AG10803 (cell line): ENCODE measurements at regions not wholly inside any gene's neighbourhood (a gene's known extent, or its start where the extent isn't known, plus 50 kb on each side); places are given as distances from the start of the nearest gene placed in this dataset.
A peak's percentile ranks its signal among the peaks of the same experiment; 100 is the strongest.

Experiments
- DNase-seq: peaks from one replicate; pipeline ENCODE4 v3.0.0; 2010; ENCODE audit warnings: low read depth
- H3K4me3 ChIP-seq: 2 replicates; pipeline ENCODE4 v1.5.1; 2011; ENCODE audit warnings: mild to moderate bottlenecking, low read length, control low read depth
- TF ChIP-seq, protein P1 (sequence below): conservative IDR thresholded peaks from 2 replicates; pipeline ENCODE4 v1.5.1; 2011; ENCODE audit warnings: mild to moderate bottlenecking, low read length, control low read depth, inconsistent platforms

DNA sequence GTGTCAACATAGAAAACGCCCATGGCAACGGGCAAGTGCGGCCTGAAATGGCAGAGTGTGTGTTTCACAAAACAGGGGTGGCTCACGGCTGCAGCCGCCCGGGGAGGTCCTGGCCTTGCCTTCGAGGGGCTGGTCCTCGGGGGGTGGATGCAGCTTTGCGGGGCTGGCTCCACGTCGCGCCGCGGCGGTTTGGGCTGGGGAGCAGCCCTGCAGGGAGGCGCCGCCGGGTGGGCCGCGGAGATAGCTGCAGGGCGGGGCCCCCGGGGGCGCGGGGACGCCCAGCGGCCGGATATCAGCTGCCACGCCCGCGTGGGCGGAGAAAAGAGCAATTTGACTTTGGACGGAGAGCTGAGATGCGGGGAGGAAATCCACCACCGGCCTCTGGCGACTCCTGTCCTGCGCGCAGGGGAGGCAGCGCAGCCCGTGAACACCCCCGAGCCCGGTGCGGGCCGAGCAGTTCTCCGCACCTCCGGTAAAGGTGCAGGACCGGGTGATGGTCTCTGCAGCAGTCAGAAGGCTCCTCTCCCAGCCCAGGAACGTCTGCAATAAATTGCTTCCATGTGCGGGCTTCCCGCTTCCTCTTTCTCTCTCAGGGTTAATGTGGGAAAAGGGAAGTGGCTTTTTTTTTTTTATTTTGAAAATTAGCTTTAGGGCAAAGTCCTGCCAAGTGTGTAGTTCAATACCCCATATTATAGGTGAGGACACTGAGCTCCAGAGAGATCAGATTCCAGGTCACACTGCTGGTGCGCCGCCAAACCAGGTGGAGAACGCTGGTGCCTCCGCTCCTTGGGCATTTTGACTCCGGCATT lies 110.5 kb downstream of the ARF6 start:
- peak overlapping the region; percentile 55 for H3K4me3 ChIP-seq
- peak; percentile 69 for DNase-seq
- TF ChIP-seq, protein P1, sequence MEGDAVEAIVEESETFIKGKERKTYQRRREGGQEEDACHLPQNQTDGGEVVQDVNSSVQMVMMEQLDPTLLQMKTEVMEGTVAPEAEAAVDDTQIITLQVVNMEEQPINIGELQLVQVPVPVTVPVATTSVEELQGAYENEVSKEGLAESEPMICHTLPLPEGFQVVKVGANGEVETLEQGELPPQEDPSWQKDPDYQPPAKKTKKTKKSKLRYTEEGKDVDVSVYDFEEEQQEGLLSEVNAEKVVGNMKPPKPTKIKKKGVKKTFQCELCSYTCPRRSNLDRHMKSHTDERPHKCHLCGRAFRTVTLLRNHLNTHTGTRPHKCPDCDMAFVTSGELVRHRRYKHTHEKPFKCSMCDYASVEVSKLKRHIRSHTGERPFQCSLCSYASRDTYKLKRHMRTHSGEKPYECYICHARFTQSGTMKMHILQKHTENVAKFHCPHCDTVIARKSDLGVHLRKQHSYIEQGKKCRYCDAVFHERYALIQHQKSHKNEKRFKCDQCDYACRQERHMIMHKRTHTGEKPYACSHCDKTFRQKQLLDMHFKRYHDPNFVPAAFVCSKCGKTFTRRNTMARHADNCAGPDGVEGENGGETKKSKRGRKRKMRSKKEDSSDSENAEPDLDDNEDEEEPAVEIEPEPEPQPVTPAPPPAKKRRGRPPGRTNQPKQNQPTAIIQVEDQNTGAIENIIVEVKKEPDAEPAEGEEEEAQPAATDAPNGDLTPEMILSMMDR: peak; percentile 11; the same call in 1 of the 2 replicates

GRCh38 chr14:50006141-50006540 lies 110.2 kb downstream of the VCPKMT start:
- TF ChIP-seq, protein P1: no peak
- DNase-seq: peak; percentile 61
- H3K4me3 ChIP-seq: no peak overlapping the region

GRCh38 chr14:50007123-50007903 lies 109.1 kb downstream of the VCPKMT start:
- no peak overlapping the region for H3K4me3 ChIP-seq
- no peak for DNase-seq
- TF ChIP-seq, protein P1: no peak

GRCh38 chr14:50008562-50008961 lies 107.8 kb downstream of the VCPKMT start:
- TF ChIP-seq, protein P1: no peak
- H3K4me3 ChIP-seq: no peak overlapping the region
- no peak for DNase-seq

GRCh38 chr14:50008974-50009373 lies 107.4 kb downstream of the VCPKMT start:
- no peak for DNase-seq
- no peak overlapping the region for H3K4me3 ChIP-seq
- TF ChIP-seq, protein P1: no peak

- TF ChIP-seq, protein P1: no peak
- no peak overlapping the region for H3K4me3 ChIP-seq
- DNase-seq: peak; percentile 63
Observed at GRCh38 chr14:50010752-50011151, 105.6 kb downstream of the VCPKMT start.
